Caco-2 (cell line): ENCODE measurements at regions not wholly inside any gene's neighbourhood (a gene's known extent, or its start where the extent isn't known, plus 50 kb on each side); places are given as distances from the start of the nearest gene placed in this dataset.

Experiments
- BruUV-seq: library from RNA; stranded (reverse); fragments of 400-500 nt; replicated peaks from 2 replicates; lab custom pipeline; 2021; lab: Mats Ljungman, UMichigan
- CTCF ChIA-PET: fragments of 300-600 bp; sonication (Branson Sonifier 250); formaldehyde crosslinking; loops from one replicate; lab custom pipeline; 2022; ENCODE audit warnings: antibody characterized with exemption; lab: Charles Lee
- POLR2A ChIA-PET: fragments of 300-600 bp; sonication (Branson Sonifier 250); formaldehyde crosslinking; loops from one replicate; lab custom pipeline; 2022; ENCODE audit warnings: antibody characterized with exemption; lab: Charles Lee
- DNase-seq, 2 experiments: peaks; one replicate each; pipeline versions ENCODE4 v3.0.0 to v3.0.0-alpha.2; 2020 to 2022
- H3K27me3 ChIP-seq: replicated peaks from 2 replicates; pipeline ENCODE4 v1.6.0; 2011; ENCODE audit warnings: low read length; ENCODE audit not compliant: control insufficient read depth, insufficient read depth
- H3K36me3 ChIP-seq: 2 replicates; pipeline ENCODE4 v1.5.1; 2011; ENCODE audit warnings: low read length; ENCODE audit not compliant: control insufficient read depth, insufficient read depth
- H3K4me1 ChIP-seq: fragments of 250-450 bp; sonication (Bioruptor Pico); 2 replicates; pipeline ENCODE4 v1.5.1; 2020; ENCODE audit warnings: mild to moderate bottlenecking
- H3K4me3 ChIP-seq: 2 replicates; pipeline ENCODE4 v1.5.1; 2011; ENCODE audit warnings: low read depth, mild to moderate bottlenecking, control low read depth, low read length
- H3K9me3 ChIP-seq: fragments of 250-450 bp; sonication (Bioruptor Pico); 2 replicates; pipeline ENCODE4 v1.5.1; 2020; ENCODE audit warnings: mild to moderate bottlenecking, moderate library complexity
- H3K27ac Mint-ChIP-seq: one replicate; pipeline ENCODE4 v1.8.0; 2022; ENCODE audit warnings: mixed read lengths; ENCODE audit not compliant: unreplicated experiment
- H3K27me3 Mint-ChIP-seq: one replicate; pipeline ENCODE4 v1.8.0; 2022; ENCODE audit warnings: mixed read lengths; ENCODE audit not compliant: insufficient read depth, unreplicated experiment
- H3K36me3 Mint-ChIP-seq: one replicate; pipeline ENCODE4 v1.8.0; 2022; ENCODE audit warnings: mild to moderate bottlenecking, mixed read lengths; ENCODE audit not compliant: insufficient read depth, unreplicated experiment
- H3K4me1 Mint-ChIP-seq: one replicate; pipeline ENCODE4 v1.8.0; 2022; ENCODE audit warnings: low read depth, mixed read lengths; ENCODE audit not compliant: unreplicated experiment
- H3K4me3 Mint-ChIP-seq: one replicate; pipeline ENCODE4 v1.8.0; 2022; ENCODE audit warnings: mild to moderate bottlenecking, moderate library complexity, mixed read lengths; ENCODE audit not compliant: unreplicated experiment
- H3K9me3 Mint-ChIP-seq: one replicate; pipeline ENCODE4 v1.8.0; 2022; ENCODE audit warnings: mixed read lengths; ENCODE audit not compliant: unreplicated experiment
- CTCF ChIP-seq, 2 experiments: fragments of 200-600 bp in 1 of 2; IDR thresholded peaks; 1 replicate in 1 of 2; 2 replicates in 1 of 2; pipeline versions ENCODE4 v1.5.1 to v1.8.0; 2011 to 2022; ENCODE audit warnings: antibody characterized with exemption in 1 of 2, control low read depth in 1 of 2, inconsistent platforms in 1 of 2, low read depth in 1 of 2, low read length in 1 of 2, mild to moderate bottlenecking in 1 of 2, moderate library complexity in 1 of 2; ENCODE audit not compliant: insufficient read depth in 1 of 2, severe bottlenecking in 1 of 2, unreplicated experiment in 1 of 2
- intact Hi-C: fragments of 100-400 bp; cut with micrococcal nuclease; formaldehyde crosslinking; loops from one replicate; pipeline ENCODE4 v1.10.0; 2022; ENCODE audit not compliant: unreplicated experiment

- H3K36me3 ChIP-seq: no peaks in the 10 kb centered on the region
- ChIA-PET CTCF (no interaction called here), POLR2A (no interaction called here)
- no peaks in the 10 kb centered on the region for H3K9me3 ChIP-seq
- no peak overlapping the region for H3K4me3 Mint-ChIP-seq
- H3K9me3 Mint-ChIP-seq: no peaks in the 10 kb centered on the region
- TF ChIP-seq CTCF (IDR thresholded peaks at IDR 0.05; ENCODE audit: insufficient read depth in 1 of 2, low read depth in 1 of 2, low read length in 1 of 2, severe bottlenecking in 1 of 2, unreplicated experiment in 1 of 2): no peak
- H3K4me1 Mint-ChIP-seq: peaks cover 6% of the 10 kb centered on the region
- no peaks in the 10 kb centered on the region for H3K27me3 ChIP-seq
- no peak overlapping the region for H3K4me3 ChIP-seq
- DNase-seq: no peak
- intact Hi-C loops: no loop called here
- no TSS peak for BruUV-seq
- H3K36me3 Mint-ChIP-seq: no peaks in the 10 kb centered on the region
- no peaks in the 10 kb centered on the region for H3K27me3 Mint-ChIP-seq
- H3K4me1 ChIP-seq: no peaks in the 10 kb centered on the region
- H3K27ac Mint-ChIP-seq: no peak overlapping the region
Measured at GRCh38 chr1:24237750-24238395, 50.8 kb upstream of the IFNLR1 start.

GRCh38 chr1:24236789-24237371 is 49.8 kb upstream of the IFNLR1 start:
- ChIA-PET POLR2A (no interaction called here), CTCF (no interaction called here)
- DNase-seq: no peak
- no peak for TF ChIP-seq CTCF (IDR thresholded peaks at IDR 0.05; ENCODE audit: insufficient read depth in 1 of 2, low read depth in 1 of 2, low read length in 1 of 2, severe bottlenecking in 1 of 2, unreplicated experiment in 1 of 2)
- Mint-ChIP-seq H3K27me3 (no peaks in the 10 kb centered on the region), H3K9me3 (no peaks in the 10 kb centered on the region), H3K36me3 (no peaks in the 10 kb centered on the region), H3K4me3 (no peak overlapping the region), H3K4me1 (peaks cover 6% of the 10 kb centered on the region), H3K27ac (no peak overlapping the region)
- Histone ChIP-seq H3K36me3 (no peaks in the 10 kb centered on the region), H3K27me3 (no peaks in the 10 kb centered on the region), H3K4me1 (no peaks in the 10 kb centered on the region), H3K9me3 (no peaks in the 10 kb centered on the region), H3K4me3 (no peak overlapping the region)
- no TSS peak for BruUV-seq
- intact Hi-C loops: no loop called here
